ENCODE measurements at regions not wholly inside any gene's neighbourhood (a gene's known extent, or its start where the extent isn't known, plus 50 kb on each side); places are given as distances from the start of the nearest gene placed in this dataset.
A peak's percentile ranks its signal among the peaks of the same experiment; 100 is the strongest.

GRCh38 chr7:22942191-22942590 lies 71.7 kb downstream of the HYCC1 start:
- H3F3A ChIP-seq (ENCODE audit: low read depth): no peaks in the 10 kb centered on the region
- H3K9ac ChIP-seq: no peak overlapping the region
- Mint-ChIP-seq H3K4me3 (no peak overlapping the region), H3K36me3 (peaks cover 5% of the 10 kb centered on the region), H3K4me1 (peaks cover 5% of the 10 kb centered on the region), H3K27ac (no peak overlapping the region), H3K9me3 (no peaks in the 10 kb centered on the region), H3K27me3 (ENCODE audit: insufficient read depth, low read depth) (no peaks in the 10 kb centered on the region)
- no peaks in the 10 kb centered on the region for H3K36me3 ChIP-seq
- no peaks in the 10 kb centered on the region for H3K9me3 ChIP-seq (ENCODE audit: low read depth)
- H3K79me2 ChIP-seq (ENCODE audit: low read depth): no peaks in the 10 kb centered on the region
- peaks cover 7% of the 10 kb centered on the region for H3K4me1 ChIP-seq
- H3K4me3 ChIP-seq: no peak overlapping the region
- no peak overlapping the region for H3K27ac ChIP-seq
- DNase-seq (ENCODE audit: low spot score): peak; percentile 5
- no peaks in the 10 kb centered on the region for H4K20me1 ChIP-seq (ENCODE audit: low read depth)
- H3K4me2 ChIP-seq: no peak overlapping the region
- H3K27me3 ChIP-seq: no peaks in the 10 kb centered on the region
- TF ChIP-seq EZH2phosphoT487 (IDR thresholded peaks at IDR 0.05) (no peak), CTCF (IDR thresholded peaks at IDR 0.05) (no peak), EZH2 (IDR thresholded peaks at IDR 0.05) (no peak)
- no peak overlapping the region for H2AFZ ChIP-seq (replicated peaks)

GRCh38 chr7:22939842-22940241 lies 74.1 kb downstream of the HYCC1 start:
- Histone ChIP-seq H3K9me3 (ENCODE audit: low read depth) (no peaks in the 10 kb centered on the region), H3K27me3 (no peaks in the 10 kb centered on the region), H3K79me2 (ENCODE audit: low read depth) (no peaks in the 10 kb centered on the region), H3K36me3 (no peaks in the 10 kb centered on the region), H2AFZ (replicated peaks) (no peak overlapping the region), H3K4me1 (peaks cover 13% of the 10 kb centered on the region), H3F3A (ENCODE audit: low read depth) (no peaks in the 10 kb centered on the region), H3K4me3 (no peak overlapping the region), H3K9ac (no peak overlapping the region), H3K27ac (no peak overlapping the region), H3K4me2 (no peak overlapping the region), H4K20me1 (ENCODE audit: low read depth) (no peaks in the 10 kb centered on the region)
- Mint-ChIP-seq H3K27ac (no peak overlapping the region), H3K36me3 (peaks cover 2% of the 10 kb centered on the region), H3K27me3 (ENCODE audit: insufficient read depth, low read depth) (no peaks in the 10 kb centered on the region), H3K4me3 (no peak overlapping the region), H3K4me1 (peaks cover 5% of the 10 kb centered on the region), H3K9me3 (no peaks in the 10 kb centered on the region)
- TF ChIP-seq EZH2 (IDR thresholded peaks at IDR 0.05): no peak
- no peak for TF ChIP-seq CTCF (IDR thresholded peaks at IDR 0.05)
- TF ChIP-seq EZH2phosphoT487 (IDR thresholded peaks at IDR 0.05): no peak
- no peak for DNase-seq (ENCODE audit: low spot score)

GRCh38 chr7:22937946-22938345 lies 76.0 kb downstream of the HYCC1 start:
- Histone ChIP-seq H3K9me3 (ENCODE audit: low read depth) (no peaks in the 10 kb centered on the region), H4K20me1 (ENCODE audit: low read depth) (no peaks in the 10 kb centered on the region), H3K4me2 (no peak overlapping the region), H3F3A (ENCODE audit: low read depth) (no peaks in the 10 kb centered on the region), H3K4me1 (peaks cover 15% of the 10 kb centered on the region), H3K27ac (no peak overlapping the region), H3K27me3 (no peaks in the 10 kb centered on the region), H3K9ac (no peak overlapping the region), H3K4me3 (no peak overlapping the region), H2AFZ (replicated peaks) (no peak overlapping the region), H3K79me2 (ENCODE audit: low read depth) (no peaks in the 10 kb centered on the region), H3K36me3 (no peaks in the 10 kb centered on the region)
- Mint-ChIP-seq H3K9me3 (no peaks in the 10 kb centered on the region), H3K4me1 (peaks cover 5% of the 10 kb centered on the region), H3K27ac (no peak overlapping the region), H3K4me3 (no peak overlapping the region), H3K27me3 (ENCODE audit: insufficient read depth, low read depth) (no peaks in the 10 kb centered on the region), H3K36me3 (peaks cover 2% of the 10 kb centered on the region)
- TF ChIP-seq EZH2 (IDR thresholded peaks at IDR 0.05) (no peak), CTCF (IDR thresholded peaks at IDR 0.05) (no peak)
- DNase-seq (ENCODE audit: low spot score): no peak

- Mint-ChIP-seq H3K36me3 (peaks cover 2% of the 10 kb centered on the region), H3K4me1 (no peaks in the 10 kb centered on the region), H3K27me3 (ENCODE audit: insufficient read depth, low read depth) (no peaks in the 10 kb centered on the region), H3K9me3 (no peaks in the 10 kb centered on the region), H3K4me3 (no peak overlapping the region), H3K27ac (no peak overlapping the region)
- H3K4me3 ChIP-seq: no peak overlapping the region
- no peak overlapping the region for H2AFZ ChIP-seq (replicated peaks)
- H3K36me3 ChIP-seq: no peaks in the 10 kb centered on the region
- H3K9me3 ChIP-seq (ENCODE audit: low read depth): no peaks in the 10 kb centered on the region
- no peaks in the 10 kb centered on the region for H4K20me1 ChIP-seq (ENCODE audit: low read depth)
- peaks cover 8% of the 10 kb centered on the region for H3K4me1 ChIP-seq
- H3K4me2 ChIP-seq: no peak overlapping the region
- no peak for TF ChIP-seq CTCF (IDR thresholded peaks at IDR 0.05)
- TF ChIP-seq EZH2phosphoT487 (IDR thresholded peaks at IDR 0.05): no peak
- no peak for TF ChIP-seq EZH2 (IDR thresholded peaks at IDR 0.05)
- no peaks in the 10 kb centered on the region for H3K27me3 ChIP-seq
- no peak for DNase-seq (ENCODE audit: low spot score)
- H3K79me2 ChIP-seq (ENCODE audit: low read depth): no peaks in the 10 kb centered on the region
- H3F3A ChIP-seq (ENCODE audit: low read depth): no peaks in the 10 kb centered on the region
- no peak overlapping the region for H3K9ac ChIP-seq
- H3K27ac ChIP-seq: no peak overlapping the region
These were observed 77.7 kb downstream of the HYCC1 start for GRCh38 chr7:22936246-22936645.
